ENCODE measurements at regions not wholly inside any gene's neighbourhood (a gene's known extent, or its start where the extent isn't known, plus 50 kb on each side); places are given as distances from the start of the nearest gene placed in this dataset.

GRCh38 chr10:101294109-101294508, 59.9 kb upstream of the BTRC start:
- Histone ChIP-seq H4K20me1 (replicated peaks; ENCODE audit: insufficient read depth) (no peaks in the 10 kb centered on the region), H3F3A (replicated peaks; ENCODE audit: low read depth) (no peaks in the 10 kb centered on the region), H3K4me2 (no peak overlapping the region), H3K79me2 (replicated peaks; ENCODE audit: insufficient read depth) (no peaks in the 10 kb centered on the region), H3K9me2 (ENCODE audit: insufficient read depth) (no peaks in the 10 kb centered on the region), H3K36me3 (ENCODE audit: insufficient read depth) (no peaks in the 10 kb centered on the region), H2AFZ (no peak overlapping the region), H3K4me3 (no peak overlapping the region), H3K27ac (ENCODE audit: low read depth) (no peak overlapping the region), H3K4me1 (ENCODE audit: insufficient read depth) (peaks cover 37% of the 10 kb centered on the region), H3K27me3 (ENCODE audit: insufficient read depth) (peaks cover 89% of the 10 kb centered on the region)
- TF ChIP-seq EZH2 (IDR thresholded peaks at IDR 0.05; ENCODE audit: low read depth, unreplicated experiment): no peak
- no peak for TF ChIP-seq POLR2AphosphoS5 (IDR thresholded peaks at IDR 0.05; ENCODE audit: low read depth)
- Mint-ChIP-seq H3K36me3 (ENCODE audit: low read depth) (no peaks in the 10 kb centered on the region; the same call in 2 of the 3 replicates), H3K4me3 (no peak overlapping the region; the same call in 2 of the 3 replicates), H3K27ac (no peak overlapping the region), H3K9me3 (no peaks in the 10 kb centered on the region), H3K27me3 (ENCODE audit: insufficient read depth, low read depth, poor library complexity) (peaks cover 60% of the 10 kb centered on the region), H3K4me1 (peaks cover 34% of the 10 kb centered on the region)
- ATAC-seq (no peak), DNase-seq (ENCODE audit: low spot score) (no peak)

DNA sequence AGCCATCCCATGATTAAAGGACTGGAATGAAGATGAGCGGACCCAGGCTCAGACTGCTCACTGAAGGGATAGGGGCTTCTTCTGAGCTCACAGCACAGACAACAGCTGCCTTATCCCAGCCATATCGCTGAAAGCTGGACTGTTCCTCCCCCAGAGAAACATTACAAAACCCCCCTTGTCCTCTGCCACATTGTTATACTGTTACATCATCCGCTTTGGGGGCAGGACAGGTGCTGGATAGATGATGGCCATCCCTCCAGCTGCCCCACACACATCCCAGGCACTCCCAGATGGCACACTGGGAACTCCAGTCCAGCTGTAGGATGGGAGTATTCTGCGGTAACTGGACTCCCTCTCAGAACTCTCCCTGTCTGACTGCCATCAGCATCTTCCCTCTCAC, 58.7 kb upstream of the BTRC start:
- H3K4me1 Mint-ChIP-seq: peaks cover 24% of the 10 kb centered on the region
- no peaks in the 10 kb centered on the region for H3F3A ChIP-seq (replicated peaks; ENCODE audit: low read depth)
- H3K4me1 ChIP-seq (ENCODE audit: insufficient read depth): peaks cover 30% of the 10 kb centered on the region
- no peaks in the 10 kb centered on the region for H3K36me3 ChIP-seq (ENCODE audit: insufficient read depth)
- no peak overlapping the region for H2AFZ ChIP-seq
- H3K79me2 ChIP-seq (replicated peaks; ENCODE audit: insufficient read depth): no peaks in the 10 kb centered on the region
- H3K9me2 ChIP-seq (ENCODE audit: insufficient read depth): no peaks in the 10 kb centered on the region
- H3K4me2 ChIP-seq: no peak overlapping the region
- TF ChIP-seq CREB1 (CRISPR knock-in tag; IDR thresholded peaks at IDR 0.05; ENCODE audit: low read depth) (no peak), REST (IDR thresholded peaks at IDR 0.05; ENCODE audit: unreplicated experiment) (no peak), EZH2phosphoT487 (IDR thresholded peaks at IDR 0.05; ENCODE audit: unreplicated experiment) (no peak), POLR2AphosphoS5 (IDR thresholded peaks at IDR 0.05; ENCODE audit: low read depth) (no peak)
- TF ChIP-seq, protein P1, sequence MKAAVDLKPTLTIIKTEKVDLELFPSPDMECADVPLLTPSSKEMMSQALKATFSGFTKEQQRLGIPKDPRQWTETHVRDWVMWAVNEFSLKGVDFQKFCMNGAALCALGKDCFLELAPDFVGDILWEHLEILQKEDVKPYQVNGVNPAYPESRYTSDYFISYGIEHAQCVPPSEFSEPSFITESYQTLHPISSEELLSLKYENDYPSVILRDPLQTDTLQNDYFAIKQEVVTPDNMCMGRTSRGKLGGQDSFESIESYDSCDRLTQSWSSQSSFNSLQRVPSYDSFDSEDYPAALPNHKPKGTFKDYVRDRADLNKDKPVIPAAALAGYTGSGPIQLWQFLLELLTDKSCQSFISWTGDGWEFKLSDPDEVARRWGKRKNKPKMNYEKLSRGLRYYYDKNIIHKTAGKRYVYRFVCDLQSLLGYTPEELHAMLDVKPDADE (IDR thresholded peaks at IDR 0.05): no peak
- H3K27ac Mint-ChIP-seq: no peak overlapping the region
- no peaks in the 10 kb centered on the region for H3K9me3 Mint-ChIP-seq
- ATAC-seq: no peak
- no peak overlapping the region for H3K4me3 ChIP-seq
- H3K27me3 ChIP-seq (ENCODE audit: insufficient read depth): peaks cover 77% of the 10 kb centered on the region
- no peaks in the 10 kb centered on the region for H4K20me1 ChIP-seq (replicated peaks; ENCODE audit: insufficient read depth)
- no peak overlapping the region for H3K4me3 Mint-ChIP-seq
- no peak for DNase-seq (ENCODE audit: low spot score)
- H3K27ac ChIP-seq (ENCODE audit: low read depth): no peak overlapping the region
- no peaks in the 10 kb centered on the region; the same call in 2 of the 3 replicates for H3K36me3 Mint-ChIP-seq (ENCODE audit: low read depth)
- H3K27me3 Mint-ChIP-seq (ENCODE audit: insufficient read depth, low read depth, poor library complexity): peaks cover 49% of the 10 kb centered on the region

Data from GM23338 (cell line).